ENCODE measurements at regions not wholly inside any gene's neighbourhood (a gene's known extent, or its start where the extent isn't known, plus 50 kb on each side); places are given as distances from the start of the nearest gene placed in this dataset.

DNA sequence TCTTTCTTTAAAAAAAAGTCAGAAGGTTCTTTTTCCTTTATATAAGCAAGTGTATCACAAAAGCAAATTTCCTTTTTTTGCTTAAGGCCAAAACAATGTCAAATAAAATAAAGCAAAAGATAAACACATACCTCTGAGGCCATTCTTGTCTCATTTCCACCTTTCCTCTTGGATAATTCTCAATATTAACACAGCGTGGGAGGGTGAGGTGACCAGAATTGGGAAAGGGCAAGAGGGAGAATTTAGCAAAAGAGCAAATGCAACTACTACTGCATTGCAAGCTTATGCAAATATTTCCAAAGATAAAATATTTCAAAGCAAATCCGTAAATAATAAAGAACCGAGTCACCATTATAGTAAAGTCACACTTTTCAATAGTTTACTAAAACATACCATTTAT is 153.4 kb upstream of the PSMD7 start:
- TF ChIP-seq, protein P1, sequence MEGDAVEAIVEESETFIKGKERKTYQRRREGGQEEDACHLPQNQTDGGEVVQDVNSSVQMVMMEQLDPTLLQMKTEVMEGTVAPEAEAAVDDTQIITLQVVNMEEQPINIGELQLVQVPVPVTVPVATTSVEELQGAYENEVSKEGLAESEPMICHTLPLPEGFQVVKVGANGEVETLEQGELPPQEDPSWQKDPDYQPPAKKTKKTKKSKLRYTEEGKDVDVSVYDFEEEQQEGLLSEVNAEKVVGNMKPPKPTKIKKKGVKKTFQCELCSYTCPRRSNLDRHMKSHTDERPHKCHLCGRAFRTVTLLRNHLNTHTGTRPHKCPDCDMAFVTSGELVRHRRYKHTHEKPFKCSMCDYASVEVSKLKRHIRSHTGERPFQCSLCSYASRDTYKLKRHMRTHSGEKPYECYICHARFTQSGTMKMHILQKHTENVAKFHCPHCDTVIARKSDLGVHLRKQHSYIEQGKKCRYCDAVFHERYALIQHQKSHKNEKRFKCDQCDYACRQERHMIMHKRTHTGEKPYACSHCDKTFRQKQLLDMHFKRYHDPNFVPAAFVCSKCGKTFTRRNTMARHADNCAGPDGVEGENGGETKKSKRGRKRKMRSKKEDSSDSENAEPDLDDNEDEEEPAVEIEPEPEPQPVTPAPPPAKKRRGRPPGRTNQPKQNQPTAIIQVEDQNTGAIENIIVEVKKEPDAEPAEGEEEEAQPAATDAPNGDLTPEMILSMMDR (IDR thresholded peaks at IDR 0.05) = no peak

DNA sequence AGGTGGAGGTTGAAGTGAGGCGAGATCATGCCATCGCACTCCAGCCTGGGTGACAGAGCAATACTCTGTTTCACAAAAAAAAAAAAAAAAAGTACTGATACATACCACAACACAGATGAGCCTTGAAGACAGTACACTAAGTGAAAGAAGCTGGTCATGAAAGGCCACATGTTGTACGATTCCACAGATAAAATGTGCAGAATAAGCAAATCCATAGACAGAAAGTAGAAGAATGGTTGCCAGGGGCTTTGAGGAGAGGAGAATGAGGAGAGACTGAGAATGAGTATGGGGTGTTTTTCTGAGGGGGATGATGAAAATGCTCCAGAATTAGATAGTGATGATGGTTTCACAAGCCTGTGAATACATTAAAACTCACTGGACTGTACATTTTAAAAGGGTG is 155.6 kb upstream of the PSMD7 start:
- TF ChIP-seq, protein P1 (IDR thresholded peaks at IDR 0.05) = no peak

DNA sequence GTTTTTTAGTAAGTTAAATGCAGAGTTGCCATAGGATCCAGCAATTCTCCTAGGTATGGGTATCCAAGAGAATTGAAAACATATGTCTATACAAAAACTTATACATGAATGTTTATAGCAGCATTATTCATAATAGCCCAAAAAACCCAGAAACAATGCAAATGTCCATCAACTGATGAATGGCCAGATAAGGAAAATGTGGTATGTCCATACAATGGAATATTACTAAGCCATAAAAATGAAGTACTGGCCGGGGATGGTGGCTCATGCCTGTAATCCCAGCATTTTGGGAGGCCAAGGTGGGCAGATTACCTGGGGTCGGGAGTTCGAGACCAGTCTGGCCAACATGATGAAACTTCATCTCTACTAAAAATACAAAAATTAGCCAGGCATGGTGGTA is 156.1 kb upstream of the PSMD7 start:
- TF ChIP-seq, protein P1 (IDR thresholded peaks at IDR 0.05) = no peak

DNA sequence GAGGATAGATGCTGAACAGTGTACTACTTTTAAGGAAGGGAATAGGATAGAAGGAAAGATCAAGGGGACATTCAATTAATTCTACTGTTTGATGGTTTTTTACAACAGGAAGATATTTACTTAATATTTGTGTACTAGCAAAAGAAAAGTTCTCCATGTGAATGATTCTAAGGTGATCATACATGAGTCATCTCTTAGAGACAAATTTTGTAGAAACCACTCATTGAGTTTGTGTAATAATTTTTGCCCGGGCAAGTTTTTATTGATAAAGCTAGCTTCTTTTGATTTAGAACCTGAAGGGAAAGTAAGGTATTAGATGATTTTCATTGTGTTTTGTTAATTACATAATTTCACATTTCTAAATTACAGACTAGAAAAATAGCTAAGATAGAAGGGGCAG is 172.8 kb upstream of the PSMD7 start:
- TF ChIP-seq, protein P1 (IDR thresholded peaks at IDR 0.05) = no peak

DNA sequence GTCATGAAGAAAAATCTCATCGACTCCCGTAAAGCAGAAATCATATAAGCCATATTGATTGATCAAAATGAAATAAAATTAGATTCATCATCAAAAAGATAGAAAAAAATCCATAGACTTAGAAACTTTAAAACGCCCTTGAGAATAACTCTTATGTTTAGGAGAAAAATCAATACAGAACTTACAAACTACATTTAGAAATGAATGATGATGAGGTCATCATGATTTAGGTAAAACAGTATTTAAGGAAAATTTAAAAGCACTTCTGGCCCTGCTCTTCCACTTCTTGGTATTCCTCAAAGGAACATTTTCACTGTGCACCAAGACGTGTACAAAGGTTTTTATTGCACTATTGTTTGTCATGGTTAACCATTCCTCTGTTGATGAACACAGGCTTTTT is 173.4 kb upstream of the PSMD7 start:
- TF ChIP-seq, protein P1 (IDR thresholded peaks at IDR 0.05) = no peak

DNA sequence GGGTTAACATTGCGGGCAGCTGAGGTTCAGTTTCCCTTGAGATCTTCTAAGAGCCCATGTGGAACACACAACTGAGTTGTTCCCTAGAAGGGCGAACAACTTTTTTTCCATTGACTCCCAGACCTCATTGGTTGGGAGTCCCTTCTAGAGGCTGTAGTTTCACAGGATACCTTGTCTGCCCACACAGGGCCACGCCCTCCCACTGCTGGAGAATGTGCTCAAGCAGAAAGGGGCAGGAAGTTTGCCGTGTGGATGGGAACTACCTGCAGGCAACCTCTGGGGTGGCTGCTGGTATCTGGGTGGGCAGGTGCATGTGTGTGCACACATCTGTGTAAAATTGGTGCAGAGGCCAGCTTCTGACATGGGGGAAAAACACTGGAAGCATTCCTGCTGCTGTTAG is 178.8 kb upstream of the PSMD7 start:
- TF ChIP-seq, protein P1 (IDR thresholded peaks at IDR 0.05) = no peak

DNA sequence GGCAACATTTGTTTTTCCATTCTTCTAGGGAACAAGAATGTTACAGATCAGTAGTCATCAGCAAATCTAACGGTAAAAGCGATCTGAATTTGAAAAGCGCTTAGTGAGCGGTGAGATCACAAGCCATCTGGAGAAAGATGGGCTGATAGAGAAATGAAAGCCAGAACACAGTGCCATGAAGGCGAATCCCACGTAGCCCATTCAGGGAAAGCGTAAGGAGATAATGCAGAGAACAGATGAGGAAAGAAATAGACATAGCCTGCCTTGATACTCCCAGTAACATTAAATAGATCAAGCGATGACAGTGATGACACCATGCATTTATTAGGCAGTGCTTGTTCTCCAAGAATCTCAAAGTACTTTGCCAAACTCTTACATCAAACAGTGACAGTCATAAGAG is 183.1 kb upstream of the PSMD7 start:
- TF ChIP-seq, protein P1 (IDR thresholded peaks at IDR 0.05) = no peak

DNA sequence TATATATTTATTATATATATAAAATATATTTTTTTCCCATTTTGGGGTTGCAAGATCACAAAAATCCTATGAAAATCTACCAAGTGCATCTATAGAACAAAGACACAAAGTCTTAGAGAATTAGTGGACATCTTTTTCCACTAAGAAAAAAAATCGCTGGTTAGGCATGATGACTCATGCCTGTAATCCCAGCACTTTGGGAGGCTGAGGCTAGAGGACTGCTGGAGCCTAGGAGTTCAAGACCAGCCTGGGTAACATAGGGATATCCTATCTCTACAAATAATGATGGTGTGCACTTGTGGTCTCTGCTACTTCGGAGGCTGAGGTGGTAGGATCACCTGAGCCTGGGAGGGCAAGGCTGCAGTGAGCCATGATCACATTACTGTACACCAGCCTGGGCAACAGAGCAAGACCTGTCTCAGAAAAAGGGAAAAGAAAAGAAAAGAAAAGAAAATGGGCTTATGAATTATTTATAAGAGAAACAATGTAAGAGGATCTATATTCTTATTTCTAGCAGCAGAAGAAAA is 185.1 kb upstream of the PSMD7 start:
- TF ChIP-seq, protein P1 (IDR thresholded peaks at IDR 0.05) = no peak

All from LNCAP (cell line).